Testis (tissue), 2 donors: ENCODE measurements at regions not wholly inside any gene's neighbourhood (a gene's known extent, or its start where the extent isn't known, plus 50 kb on each side); places are given as distances from the start of the nearest gene placed in this dataset.

ENCODE experiments used
- CTCF ChIP-seq, 3 experiments: fragments of 450-650 bp in 2 of 3; fragments of 200-600 bp in 1 of 3; sonication (generic) in 1 of 3; IDR thresholded peaks; one replicate each; pipeline ENCODE4 v1.5.1; 2016 to 2019; ENCODE audit warnings: antibody characterized with exemption in 3 of 3, mild to moderate bottlenecking in 2 of 3, moderate library complexity in 1 of 3
- POLR2A ChIP-seq: fragments of 450-650 bp; IDR thresholded peaks from one replicate; pipeline ENCODE4 v1.6.1; 2017; ENCODE audit warnings: antibody characterized with exemption, mild to moderate bottlenecking, moderate library complexity

GRCh38 chr21:28458446-28458845, 534.2 kb downstream of the LTN1 start:
- TF ChIP-seq CTCF (IDR thresholded peaks at IDR 0.05) (no peak), POLR2A (no peak)
